GM10248 (cell line): ENCODE measurements at regions not wholly inside any gene's neighbourhood (a gene's known extent, or its start where the extent isn't known, plus 50 kb on each side); places are given as distances from the start of the nearest gene placed in this dataset.

ENCODE experiments used
- CTCF ChIA-PET: fragments of 300-600 bp; sonication (Branson Sonifier 250); formaldehyde crosslinking; extraction: SDS; loops from one replicate; lab custom pipeline; 2021; ENCODE audit warnings: antibody characterized with exemption; lab: Yijun Ruan, JAX
- POLR2A ChIA-PET: fragments of 350-650 bp; sonication (Branson Sonifier 250); formaldehyde crosslinking; extraction: SDS; loops from one replicate; lab custom pipeline; 2020; ENCODE audit warnings: antibody characterized with exemption; lab: Yijun Ruan, JAX
- DNase-seq: peaks from one replicate; pipeline ENCODE4 v3.0.0; 2012; ENCODE audit errors: extremely low spot score
- CTCF ChIP-seq: IDR thresholded peaks from 2 replicates; pipeline ENCODE4 v1.5.1; 2012; ENCODE audit warnings: mild to moderate bottlenecking, low read depth; ENCODE audit errors: extremely low read depth, missing control alignments, control extremely low read depth

GRCh38 chr3:187565701-187566100 lies 104.5 kb downstream of the SST start:
- ChIA-PET POLR2A (no interaction called here), CTCF (interaction anchor here (1.0 to 2.6 kb wide), 7 partner anchors 9 to 113 kb away, joined by 3 to 11 read pairs (median 4); no protein-coding TSS in a partner anchor)
- DNase-seq = no peak
- no peak for TF ChIP-seq CTCF

GRCh38 chr3:187558990-187559389 lies 111.2 kb downstream of the SST start:
- CTCF ChIA-PET = no interaction called here
- no peak for DNase-seq
- POLR2A ChIA-PET = no interaction called here
- TF ChIP-seq CTCF = no peak

- no peak for DNase-seq
- ChIA-PET POLR2A (no interaction called here), CTCF (interaction anchor here (1.7 kb wide), 1 partner anchor 14 kb away, joined by 4 read pairs; no protein-coding TSS in a partner anchor)
- no peak for TF ChIP-seq CTCF
These were observed 118.8 kb downstream of the SST start for GRCh38 chr3:187551416-187551815.

GRCh38 chr3:187550446-187550845 lies 119.7 kb downstream of the SST start:
- ChIA-PET CTCF (no interaction called here), POLR2A (no interaction called here)
- no peak for DNase-seq
- no peak for TF ChIP-seq CTCF

GRCh38 chr3:187545366-187545765 lies 124.8 kb downstream of the SST start:
- ChIA-PET POLR2A (no interaction called here), CTCF (interaction anchor here (1.3 to 1.5 kb wide), 2 partner anchors 8 to 16 kb away, joined by 3 to 4 read pairs; no protein-coding TSS in a partner anchor)
- no peak for TF ChIP-seq CTCF
- DNase-seq = no peak

GRCh38 chr3:187544326-187544725 lies 125.9 kb downstream of the SST start:
- CTCF ChIA-PET = interaction anchor here (0.9 kb wide), 1 partner anchor 11 kb away, joined by 3 read pairs; no protein-coding TSS in a partner anchor
- DNase-seq = no peak
- POLR2A ChIA-PET = no interaction called here
- no peak for TF ChIP-seq CTCF

GRCh38 chr3:187540847-187541246 lies 129.3 kb downstream of the SST start:
- ChIA-PET POLR2A (no interaction called here), CTCF (no interaction called here)
- no peak for TF ChIP-seq CTCF
- no peak for DNase-seq
